ENCODE measurements at regions not wholly inside any gene's neighbourhood (a gene's known extent, or its start where the extent isn't known, plus 50 kb on each side); places are given as distances from the start of the nearest gene placed in this dataset.
"Not testable (repeated sequence)": the region's sequence is repeated elsewhere in the genome, so short reads cannot be mapped to it uniquely, and the experiment has no call there.

GRCh38 chr2:18949871-18950270 lies 360.5 kb upstream of the NT5C1B start:
- H3K36me3 Mint-ChIP-seq (ENCODE audit: low read depth) = 0 out of 2 replicates have a peak, but pooled peaks cover 1% of the 10 kb centered on the region
- no peak for TF ChIP-seq CTCF (IDR thresholded peaks at IDR 0.05)
- peaks cover 19% of the 10 kb centered on the region for H3K4me1 Mint-ChIP-seq (ENCODE audit: low read depth)
- no peaks in the 10 kb centered on the region for H3K27me3 Mint-ChIP-seq (ENCODE audit: insufficient read depth)
- H3K9me3 Mint-ChIP-seq = peaks cover under 1% of the 10 kb centered on the region; the same call in 1 of the 2 replicates
- DNase-seq = no peak
- H3K27ac Mint-ChIP-seq = peak overlapping the region; percentile 98
- peak overlapping the region; percentile 51 for H3K4me3 Mint-ChIP-seq

GRCh38 chr2:18940184-18940583 lies 350.8 kb upstream of the NT5C1B start:
- H3K4me3 Mint-ChIP-seq = no peak overlapping the region
- no peaks in the 10 kb centered on the region for H3K9me3 Mint-ChIP-seq
- DNase-seq = no peak
- H3K27ac Mint-ChIP-seq = no peak overlapping the region
- no peaks in the 10 kb centered on the region for H3K36me3 Mint-ChIP-seq (ENCODE audit: low read depth)
- no peaks in the 10 kb centered on the region for H3K4me1 Mint-ChIP-seq (ENCODE audit: low read depth)
- H3K27me3 Mint-ChIP-seq (ENCODE audit: insufficient read depth) = no peaks in the 10 kb centered on the region; the same call in 1 of the 2 replicates
- TF ChIP-seq CTCF (IDR thresholded peaks at IDR 0.05) = no peak

GRCh38 chr2:18939740-18940139 lies 350.4 kb upstream of the NT5C1B start:
- H3K27ac Mint-ChIP-seq; H3K4me1 Mint-ChIP-seq (ENCODE audit: low read depth); DNase-seq; H3K27me3 Mint-ChIP-seq (ENCODE audit: insufficient read depth); H3K36me3 Mint-ChIP-seq (ENCODE audit: low read depth); H3K4me3 Mint-ChIP-seq; H3K9me3 Mint-ChIP-seq: not testable (repeated sequence)

- Mint-ChIP-seq H3K9me3 (no peaks in the 10 kb centered on the region), H3K4me1 (ENCODE audit: low read depth) (peaks cover 5% of the 10 kb centered on the region; the same call in 1 of the 2 replicates), H3K27me3 (ENCODE audit: insufficient read depth) (no peaks in the 10 kb centered on the region; the same call in 1 of the 2 replicates), H3K27ac (no peak overlapping the region), H3K36me3 (ENCODE audit: low read depth) (no peaks in the 10 kb centered on the region), H3K4me3 (no peak overlapping the region)
- DNase-seq = no peak
- no peak for TF ChIP-seq CTCF (IDR thresholded peaks at IDR 0.05)
These were observed 345.5 kb upstream of the NT5C1B start for GRCh38 chr2:18934886-18935285.

GRCh38 chr2:18932853-18933252 lies 343.5 kb upstream of the NT5C1B start:
- no peak overlapping the region for H3K4me3 Mint-ChIP-seq
- H3K27ac Mint-ChIP-seq = no peak overlapping the region
- no peaks in the 10 kb centered on the region; the same call in 1 of the 2 replicates for H3K27me3 Mint-ChIP-seq (ENCODE audit: insufficient read depth)
- no peak for TF ChIP-seq CTCF (IDR thresholded peaks at IDR 0.05)
- peaks cover 10% of the 10 kb centered on the region; the same call in 1 of the 2 replicates for H3K4me1 Mint-ChIP-seq (ENCODE audit: low read depth)
- no peak for DNase-seq
- H3K36me3 Mint-ChIP-seq (ENCODE audit: low read depth) = no peaks in the 10 kb centered on the region
- no peaks in the 10 kb centered on the region for H3K9me3 Mint-ChIP-seq

GRCh38 chr2:18930971-18931370 lies 341.6 kb upstream of the NT5C1B start:
- no peak for DNase-seq
- no peaks in the 10 kb centered on the region for H3K27me3 Mint-ChIP-seq (ENCODE audit: insufficient read depth)
- no peak for TF ChIP-seq CTCF (IDR thresholded peaks at IDR 0.05)
- peaks cover 24% of the 10 kb centered on the region for H3K4me1 Mint-ChIP-seq (ENCODE audit: low read depth)
- H3K36me3 Mint-ChIP-seq (ENCODE audit: low read depth) = peaks cover 5% of the 10 kb centered on the region
- H3K4me3 Mint-ChIP-seq = no peak overlapping the region
- peaks cover 4% of the 10 kb centered on the region; the same call in 1 of the 2 replicates for H3K9me3 Mint-ChIP-seq
- no peak overlapping the region for H3K27ac Mint-ChIP-seq

Data from HFFc6 (cell line).